MM.1S (cell line): ENCODE measurements at regions not wholly inside any gene's neighbourhood (a gene's known extent, or its start where the extent isn't known, plus 50 kb on each side); places are given as distances from the start of the nearest gene placed in this dataset.

ENCODE experiments used
- EZH2 ChIP-seq: fragments of 300-600 bp; sonication (generic); optimal IDR thresholded peaks from 2 replicates; pipeline ENCODE3; 2017; ENCODE audit warnings: low read depth, mild to moderate bottlenecking, antibody characterized with exemption, low read length, mixed read lengths
- TF ChIP-seq, protein P1 (sequence below): fragments of 300-600 bp; sonication (generic); IDR thresholded peaks from 2 replicates; pipeline ENCODE4 v1.5.1; 2016; ENCODE audit warnings: antibody characterized with exemption, low read length, mixed read lengths

DNA sequence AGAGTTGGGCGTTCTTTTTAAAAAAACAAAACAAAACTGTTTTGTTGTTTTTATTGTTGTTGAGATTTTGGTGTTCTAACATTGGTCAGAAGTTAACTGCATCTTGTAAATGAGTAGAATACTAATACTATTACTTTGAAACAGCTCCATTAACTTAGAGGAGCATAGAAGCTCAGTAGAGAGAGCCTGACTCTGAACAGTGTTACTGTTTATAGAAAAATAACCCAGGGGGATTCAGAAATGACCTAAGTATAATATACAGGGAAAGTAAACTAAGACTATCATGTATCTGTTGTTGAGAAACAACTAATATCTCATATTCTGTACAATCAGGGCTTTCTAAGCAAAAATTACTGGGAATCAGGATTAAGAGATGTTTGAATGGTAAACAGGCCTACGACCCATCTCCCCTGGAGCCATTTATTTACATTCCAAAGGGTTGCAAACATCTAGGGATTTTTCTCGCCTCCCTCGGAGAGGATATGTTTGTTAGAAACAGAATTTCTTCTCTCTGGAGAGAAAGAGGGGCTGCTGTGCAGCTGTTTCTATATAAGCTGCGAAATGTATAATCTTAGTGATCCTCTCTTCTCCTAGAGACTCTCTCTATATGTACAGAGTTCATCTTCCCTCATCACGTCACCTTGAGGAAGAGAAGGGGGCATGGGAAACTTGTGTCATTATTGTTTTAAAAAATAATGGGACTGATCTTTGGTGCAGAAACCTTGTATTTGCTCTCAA, 827.5 kb upstream of the DPPA4 start:
- TF ChIP-seq, protein P1, sequence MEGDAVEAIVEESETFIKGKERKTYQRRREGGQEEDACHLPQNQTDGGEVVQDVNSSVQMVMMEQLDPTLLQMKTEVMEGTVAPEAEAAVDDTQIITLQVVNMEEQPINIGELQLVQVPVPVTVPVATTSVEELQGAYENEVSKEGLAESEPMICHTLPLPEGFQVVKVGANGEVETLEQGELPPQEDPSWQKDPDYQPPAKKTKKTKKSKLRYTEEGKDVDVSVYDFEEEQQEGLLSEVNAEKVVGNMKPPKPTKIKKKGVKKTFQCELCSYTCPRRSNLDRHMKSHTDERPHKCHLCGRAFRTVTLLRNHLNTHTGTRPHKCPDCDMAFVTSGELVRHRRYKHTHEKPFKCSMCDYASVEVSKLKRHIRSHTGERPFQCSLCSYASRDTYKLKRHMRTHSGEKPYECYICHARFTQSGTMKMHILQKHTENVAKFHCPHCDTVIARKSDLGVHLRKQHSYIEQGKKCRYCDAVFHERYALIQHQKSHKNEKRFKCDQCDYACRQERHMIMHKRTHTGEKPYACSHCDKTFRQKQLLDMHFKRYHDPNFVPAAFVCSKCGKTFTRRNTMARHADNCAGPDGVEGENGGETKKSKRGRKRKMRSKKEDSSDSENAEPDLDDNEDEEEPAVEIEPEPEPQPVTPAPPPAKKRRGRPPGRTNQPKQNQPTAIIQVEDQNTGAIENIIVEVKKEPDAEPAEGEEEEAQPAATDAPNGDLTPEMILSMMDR: no peak
- no peak for TF ChIP-seq EZH2
